H9 (cell line): ENCODE measurements at regions not wholly inside any gene's neighbourhood (a gene's known extent, or its start where the extent isn't known, plus 50 kb on each side); places are given as distances from the start of the nearest gene placed in this dataset.

ENCODE experiments used
- DNase-seq: peaks from one replicate; pipeline ENCODE4 v3.0.0-alpha.2; 2017
- H2AFZ ChIP-seq: one replicate; pipeline ENCODE4 v1.6.1; 2013; ENCODE audit warnings: mild to moderate bottlenecking, low read length, control low read depth, moderate library complexity
- H2AK5ac ChIP-seq: 2 replicates; pipeline ENCODE4 v1.6.1; 2013; ENCODE audit warnings: low read length, control low read depth, mixed read lengths; ENCODE audit not compliant: insufficient read length
- H2BK120ac ChIP-seq: one replicate; pipeline ENCODE4 v1.6.1; 2013; ENCODE audit warnings: low read depth, mild to moderate bottlenecking, low read length, control low read depth, inconsistent platforms; ENCODE audit not compliant: poor library complexity, severe bottlenecking
- H2BK12ac ChIP-seq: 2 replicates; pipeline ENCODE4 v1.6.1; 2013; ENCODE audit warnings: low read length, control low read depth, mixed read lengths, low read depth; ENCODE audit not compliant: insufficient read length
- H2BK15ac ChIP-seq: 2 replicates; pipeline ENCODE4 v1.6.1; 2013; ENCODE audit warnings: low read depth, low read length, control low read depth
- H2BK20ac ChIP-seq: one replicate; pipeline ENCODE4 v1.6.1; 2013; ENCODE audit warnings: low read depth, mild to moderate bottlenecking, low read length, control low read depth, inconsistent platforms; ENCODE audit not compliant: poor library complexity, severe bottlenecking
- H2BK5ac ChIP-seq: 2 replicates; pipeline ENCODE4 v1.6.1; 2013; ENCODE audit warnings: low read length, control low read depth, mixed read lengths; ENCODE audit not compliant: insufficient read length
- H3K14ac ChIP-seq: 2 replicates; pipeline ENCODE4 v1.6.1; 2013; ENCODE audit warnings: low read length, control low read depth; ENCODE audit not compliant: insufficient read depth
- H3K18ac ChIP-seq: 2 replicates; pipeline ENCODE4 v1.6.1; 2013; ENCODE audit warnings: low read depth, mild to moderate bottlenecking, mixed read lengths, low read length, control low read depth; ENCODE audit not compliant: insufficient read length
- H3K23ac ChIP-seq: 2 replicates; pipeline ENCODE4 v1.6.1; 2013; ENCODE audit warnings: low read length, control low read depth, mixed read lengths, low read depth; ENCODE audit not compliant: insufficient read length
- H3K23me2 ChIP-seq: 2 replicates; pipeline ENCODE4 v1.6.1; 2013; ENCODE audit warnings: low read depth, mild to moderate bottlenecking, mixed read lengths, low read length, control low read depth; ENCODE audit not compliant: insufficient read length, poor library complexity, severe bottlenecking
- H3K27ac ChIP-seq: 2 replicates; pipeline ENCODE4 v1.5.1; 2013; ENCODE audit warnings: low read length, control low read depth, mixed read lengths, low read depth; ENCODE audit not compliant: insufficient read length
- H3K27me3 ChIP-seq: 2 replicates; pipeline ENCODE4 v1.6.1; 2013; ENCODE audit warnings: low read length, control low read depth, inconsistent platforms; ENCODE audit not compliant: insufficient read depth
- H3K4ac ChIP-seq: 2 replicates; pipeline ENCODE4 v1.6.1; 2013; ENCODE audit warnings: low read depth, mild to moderate bottlenecking, control low read depth, inconsistent platforms, low read length, moderate library complexity
- H3K4me1 ChIP-seq: 2 replicates; pipeline ENCODE4 v1.6.1; 2013; ENCODE audit warnings: low read length, control low read depth, inconsistent platforms; ENCODE audit not compliant: insufficient read depth
- H3K4me2 ChIP-seq: 2 replicates; pipeline ENCODE4 v1.6.1; 2013; ENCODE audit warnings: low read length, control low read depth, mixed read lengths; ENCODE audit not compliant: insufficient read length, insufficient read depth
- H3K56ac ChIP-seq: 2 replicates; pipeline ENCODE4 v1.6.1; 2013; ENCODE audit warnings: low read depth, mild to moderate bottlenecking, mixed read lengths, low read length, control low read depth; ENCODE audit not compliant: insufficient read length
- H3K79me1 ChIP-seq: 2 replicates; pipeline ENCODE4 v1.6.1; 2013; ENCODE audit warnings: low read depth, mild to moderate bottlenecking, moderate library complexity, low read length, control low read depth, inconsistent platforms; ENCODE audit not compliant: insufficient read depth, poor library complexity, severe bottlenecking
- H3K79me2 ChIP-seq: 2 replicates; pipeline ENCODE4 v1.6.1; 2013; ENCODE audit warnings: low read length, control low read depth, inconsistent platforms; ENCODE audit not compliant: insufficient read depth
- H3K9ac ChIP-seq: 2 replicates; pipeline ENCODE4 v1.6.1; 2013; ENCODE audit warnings: low read length, control low read depth, mixed read lengths; ENCODE audit not compliant: insufficient read length; ENCODE audit errors: extremely low read depth
- H3K9me3 ChIP-seq: one replicate; pipeline ENCODE4 v1.6.1; 2013; ENCODE audit warnings: low read depth, low read length, inconsistent platforms; ENCODE audit not compliant: control insufficient read depth
- H3T11ph ChIP-seq: one replicate; pipeline ENCODE4 v1.6.1; 2013; ENCODE audit warnings: mild to moderate bottlenecking, low read length, control low read depth, inconsistent platforms
- H4K20me1 ChIP-seq: one replicate; pipeline ENCODE4 v1.6.1; 2013; ENCODE audit not compliant: control insufficient read depth, insufficient read length, insufficient read depth
- H4K5ac ChIP-seq: 2 replicates; pipeline ENCODE4 v1.6.1; 2013; ENCODE audit warnings: low read depth, mild to moderate bottlenecking, mixed read lengths, low read length, control low read depth; ENCODE audit not compliant: insufficient read length
- H4K8ac ChIP-seq: replicated peaks from 2 replicates; pipeline ENCODE4 v1.6.1; 2013; ENCODE audit warnings: low read length, control low read depth, mixed read lengths, low read depth; ENCODE audit not compliant: insufficient read length
- H4K91ac ChIP-seq: 2 replicates; pipeline ENCODE4 v1.6.1; 2013; ENCODE audit warnings: low read depth, mild to moderate bottlenecking, moderate library complexity, mixed read lengths, low read length, control low read depth; ENCODE audit not compliant: insufficient read length
- H3K27ac Mint-ChIP-seq, 3 experiments: 2 replicates in 2 of 3; 3 replicates in 1 of 3; pipeline ENCODE4 v1.8.0; 2020 to 2021; ENCODE audit warnings: mixed read lengths in 3 of 3, mild to moderate bottlenecking in 1 of 3, moderate library complexity in 1 of 3
- H3K27me3 Mint-ChIP-seq: 2 replicates; pipeline ENCODE4 v1.8.0; 2021; ENCODE audit warnings: low read depth, mild to moderate bottlenecking, moderate library complexity, mixed read lengths
- H3K36me3 Mint-ChIP-seq, 3 experiments: 2 replicates in 2 of 3; 3 replicates in 1 of 3; pipeline ENCODE4 v1.8.0; 2020 to 2021; ENCODE audit warnings: low read depth in 3 of 3, mixed read lengths in 3 of 3; ENCODE audit not compliant: insufficient read depth in 1 of 3
- H3K4me1 Mint-ChIP-seq, 2 experiments: 2 replicates each; pipeline ENCODE4 v1.8.0; 2020; ENCODE audit warnings: mixed read lengths in 2 of 2
- H3K4me3 Mint-ChIP-seq, 2 experiments: 2 replicates in 1 of 2; 3 replicates in 1 of 2; pipeline ENCODE4 v1.8.0; 2020 to 2021; ENCODE audit warnings: mild to moderate bottlenecking in 2 of 2, mixed read lengths in 2 of 2, moderate library complexity in 1 of 2
- H3K9me3 Mint-ChIP-seq, 2 experiments: 2 replicates in 1 of 2; 3 replicates in 1 of 2; pipeline ENCODE4 v1.8.0; 2020; ENCODE audit warnings: mild to moderate bottlenecking in 2 of 2, mixed read lengths in 2 of 2, moderate library complexity in 1 of 2
- WGBS: extraction: QIAGEN DNeasy Blood & Tissue Kit; methylation state at CpG from one replicate; pipeline ENCODE4 v1.1.7; 2013; ENCODE audit warnings: missing lambda C conversion rate, low lambda C conversion rate, mixed read lengths; ENCODE audit not compliant: insufficient read length; ENCODE audit errors: extremely low coverage; 5-methylcytosine and 5-hydroxymethylcytosine counted together
- TF ChIP-seq, protein P1 (sequence below): fragments of 200-600 bp; sonication (generic); conservative IDR thresholded peaks from 3 replicates; pipeline ENCODE4 v1.8.0; 2021; ENCODE audit warnings: antibody characterized with exemption, mild to moderate bottlenecking

DNA sequence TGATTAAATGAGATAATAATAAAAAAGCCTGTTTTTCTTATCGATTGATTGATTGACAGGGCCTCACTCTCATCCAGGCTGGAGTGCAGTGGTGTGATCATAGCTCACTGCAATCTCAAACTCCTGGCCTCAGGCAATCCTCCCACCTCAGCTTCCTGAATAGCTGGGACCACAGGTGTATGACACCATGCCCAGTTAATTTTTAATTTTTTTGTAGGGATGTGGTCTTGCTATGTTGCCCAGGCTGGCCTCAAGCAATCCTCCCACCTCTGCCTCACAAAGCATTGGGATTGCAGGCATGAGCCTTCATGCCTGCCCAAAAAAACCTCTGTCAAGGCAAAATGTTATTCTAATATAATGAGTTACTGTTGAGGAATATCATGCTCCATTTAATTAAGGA lies 346.4 kb upstream of the DAB1 start:
- no peaks in the 10 kb centered on the region for H3K9me3 ChIP-seq
- H3K14ac ChIP-seq, result no peak overlapping the region
- peaks cover 10 to 12% of the 10 kb centered on the region in 2 experiments for H3K4me1 Mint-ChIP-seq
- H3K4me2 ChIP-seq, result no peak overlapping the region
- H4K20me1 ChIP-seq, result no peaks in the 10 kb centered on the region
- H2BK20ac ChIP-seq, result no peak overlapping the region
- no peaks in the 10 kb centered on the region for H3K27me3 ChIP-seq
- H4K8ac ChIP-seq, result no peak overlapping the region
- H3K18ac ChIP-seq, result no peak overlapping the region
- no peaks in the 10 kb centered on the region for H3K79me2 ChIP-seq
- DNase-seq, result no peak
- H3K36me3 Mint-ChIP-seq, result no peaks in the 10 kb centered on the region
- H2BK5ac ChIP-seq, result no peak overlapping the region
- no peak overlapping the region for H3K56ac ChIP-seq
- H2AK5ac ChIP-seq, result no peak overlapping the region
- H3K27ac ChIP-seq, result no peak overlapping the region
- no peak overlapping the region for H3T11ph ChIP-seq
- H2AFZ ChIP-seq, result no peak overlapping the region
- H3K79me1 ChIP-seq, result no peaks in the 10 kb centered on the region
- no peak overlapping the region for H3K27ac Mint-ChIP-seq
- H4K91ac ChIP-seq, result no peak overlapping the region
- no peak overlapping the region for H3K23ac ChIP-seq
- H2BK120ac ChIP-seq, result no peak overlapping the region
- no peaks in the 10 kb centered on the region for H3K9me3 Mint-ChIP-seq
- H3K27me3 Mint-ChIP-seq, result no peaks in the 10 kb centered on the region
- TF ChIP-seq, protein P1, sequence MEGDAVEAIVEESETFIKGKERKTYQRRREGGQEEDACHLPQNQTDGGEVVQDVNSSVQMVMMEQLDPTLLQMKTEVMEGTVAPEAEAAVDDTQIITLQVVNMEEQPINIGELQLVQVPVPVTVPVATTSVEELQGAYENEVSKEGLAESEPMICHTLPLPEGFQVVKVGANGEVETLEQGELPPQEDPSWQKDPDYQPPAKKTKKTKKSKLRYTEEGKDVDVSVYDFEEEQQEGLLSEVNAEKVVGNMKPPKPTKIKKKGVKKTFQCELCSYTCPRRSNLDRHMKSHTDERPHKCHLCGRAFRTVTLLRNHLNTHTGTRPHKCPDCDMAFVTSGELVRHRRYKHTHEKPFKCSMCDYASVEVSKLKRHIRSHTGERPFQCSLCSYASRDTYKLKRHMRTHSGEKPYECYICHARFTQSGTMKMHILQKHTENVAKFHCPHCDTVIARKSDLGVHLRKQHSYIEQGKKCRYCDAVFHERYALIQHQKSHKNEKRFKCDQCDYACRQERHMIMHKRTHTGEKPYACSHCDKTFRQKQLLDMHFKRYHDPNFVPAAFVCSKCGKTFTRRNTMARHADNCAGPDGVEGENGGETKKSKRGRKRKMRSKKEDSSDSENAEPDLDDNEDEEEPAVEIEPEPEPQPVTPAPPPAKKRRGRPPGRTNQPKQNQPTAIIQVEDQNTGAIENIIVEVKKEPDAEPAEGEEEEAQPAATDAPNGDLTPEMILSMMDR, result no peak
- no peak overlapping the region for H3K4me3 Mint-ChIP-seq
- no peak overlapping the region for H4K5ac ChIP-seq
- H3K9ac ChIP-seq, result no peak overlapping the region
- no peak overlapping the region for H2BK12ac ChIP-seq
- H3K23me2 ChIP-seq, result no peaks in the 10 kb centered on the region
- H2BK15ac ChIP-seq, result no peak overlapping the region
- no CpG with 5 or more reads among the region's 1 CpG for whole genome bisulfite sequencing
- H3K4ac ChIP-seq, result no peak overlapping the region
- no peaks in the 10 kb centered on the region; the same call in 1 of the 2 replicates for H3K4me1 ChIP-seq
